DMS114 treated with DMSO at 0.1 percent for 48 hours (cell line): ENCODE measurements at regions not wholly inside any gene's neighbourhood (a gene's known extent, or its start where the extent isn't known, plus 50 kb on each side); places are given as distances from the start of the nearest gene placed in this dataset.

ENCODE experiments used
- DNase-seq: peaks from one replicate; lab custom pipeline; 2025; ENCODE audit not compliant: unreplicated experiment; lab: John Stamatoyannopoulos, UW

DNA sequence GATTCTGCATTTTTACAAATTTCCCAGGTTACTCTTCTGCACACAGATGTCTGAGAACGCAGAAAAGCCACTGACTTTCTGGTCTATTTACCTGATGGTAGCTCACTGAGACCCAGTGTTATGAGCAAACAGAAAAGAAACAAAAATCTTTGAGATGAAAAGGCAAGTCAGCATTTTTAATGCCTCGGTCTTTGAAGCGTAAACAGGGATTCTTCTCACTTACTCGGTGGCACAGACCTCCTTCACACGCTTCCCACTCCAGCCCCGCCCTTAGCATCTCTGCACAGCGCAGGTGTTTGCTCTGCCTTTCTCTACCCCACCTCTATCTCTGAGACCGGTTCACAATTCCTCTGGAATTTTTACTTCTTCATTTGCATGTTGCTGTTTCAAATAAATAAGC lies 195.0 kb upstream of the IRX1 start:
- no peak for DNase-seq

DNA sequence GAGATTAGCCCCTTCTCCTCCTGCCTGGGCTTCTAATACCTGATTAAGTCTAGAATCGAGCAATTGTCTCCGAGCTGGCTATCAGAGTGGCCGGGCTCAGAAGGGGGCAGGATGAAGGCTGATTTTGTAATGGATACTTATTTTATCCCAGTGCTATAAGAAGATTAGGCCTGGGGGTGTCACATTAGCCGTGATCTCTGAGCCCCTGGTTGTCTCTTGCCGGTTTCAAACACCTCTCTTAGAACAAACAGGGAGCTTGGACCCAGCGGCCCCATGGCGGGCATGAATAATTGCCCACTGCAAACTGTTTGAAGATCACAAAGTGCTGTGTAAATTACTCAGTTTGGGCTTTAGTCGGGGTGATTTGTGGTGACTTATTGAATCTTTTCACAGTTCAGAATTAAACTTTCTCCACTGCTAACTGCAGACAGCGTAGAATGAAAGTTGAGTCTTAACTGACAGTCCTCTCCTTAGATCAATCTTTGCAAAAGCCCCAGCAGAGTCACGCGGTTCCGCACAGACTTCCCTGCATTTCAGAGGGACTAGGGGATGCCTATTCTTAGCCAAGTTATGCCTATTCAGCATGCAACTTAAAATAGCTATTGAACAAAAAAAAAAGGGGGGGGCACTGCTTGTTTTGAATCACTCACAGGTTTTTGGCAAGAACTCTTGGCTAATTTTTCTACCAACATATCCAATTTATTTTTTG lies 200.6 kb upstream of the IRX1 start:
- no peak for DNase-seq

DNA sequence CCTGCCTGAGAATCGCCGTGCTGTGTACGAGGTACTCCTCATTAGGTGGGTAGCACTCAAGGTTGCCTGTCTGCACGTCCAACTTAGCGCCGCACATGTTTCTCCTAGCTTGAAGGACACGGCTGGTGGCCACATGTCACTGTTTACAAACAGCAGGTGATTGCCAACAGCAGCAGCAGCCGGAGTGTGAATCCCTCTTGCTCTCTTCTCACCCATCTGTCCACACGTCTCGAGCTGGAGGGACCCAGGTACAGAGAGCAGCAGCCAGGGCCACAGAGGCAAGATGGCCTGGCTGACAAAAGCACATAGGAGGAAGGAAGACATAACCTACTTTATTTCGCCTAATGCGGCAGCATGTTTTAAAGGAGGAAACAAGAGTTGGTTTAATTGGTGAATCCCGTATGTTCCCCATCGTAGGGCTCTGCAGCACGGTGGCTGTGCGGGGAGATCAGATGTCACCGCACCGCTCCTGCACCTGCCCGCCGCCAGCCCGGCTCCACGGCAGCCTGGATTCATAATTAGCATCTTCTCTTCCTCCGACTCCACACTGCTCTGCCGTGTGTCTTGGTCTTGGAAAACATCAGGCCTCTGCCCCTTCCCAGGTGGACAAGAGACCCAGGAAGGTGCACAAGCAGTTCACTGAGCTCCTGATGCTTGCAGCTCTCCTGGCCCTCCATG lies 201.6 kb upstream of the IRX1 start:
- DNase-seq: no peak

DNA sequence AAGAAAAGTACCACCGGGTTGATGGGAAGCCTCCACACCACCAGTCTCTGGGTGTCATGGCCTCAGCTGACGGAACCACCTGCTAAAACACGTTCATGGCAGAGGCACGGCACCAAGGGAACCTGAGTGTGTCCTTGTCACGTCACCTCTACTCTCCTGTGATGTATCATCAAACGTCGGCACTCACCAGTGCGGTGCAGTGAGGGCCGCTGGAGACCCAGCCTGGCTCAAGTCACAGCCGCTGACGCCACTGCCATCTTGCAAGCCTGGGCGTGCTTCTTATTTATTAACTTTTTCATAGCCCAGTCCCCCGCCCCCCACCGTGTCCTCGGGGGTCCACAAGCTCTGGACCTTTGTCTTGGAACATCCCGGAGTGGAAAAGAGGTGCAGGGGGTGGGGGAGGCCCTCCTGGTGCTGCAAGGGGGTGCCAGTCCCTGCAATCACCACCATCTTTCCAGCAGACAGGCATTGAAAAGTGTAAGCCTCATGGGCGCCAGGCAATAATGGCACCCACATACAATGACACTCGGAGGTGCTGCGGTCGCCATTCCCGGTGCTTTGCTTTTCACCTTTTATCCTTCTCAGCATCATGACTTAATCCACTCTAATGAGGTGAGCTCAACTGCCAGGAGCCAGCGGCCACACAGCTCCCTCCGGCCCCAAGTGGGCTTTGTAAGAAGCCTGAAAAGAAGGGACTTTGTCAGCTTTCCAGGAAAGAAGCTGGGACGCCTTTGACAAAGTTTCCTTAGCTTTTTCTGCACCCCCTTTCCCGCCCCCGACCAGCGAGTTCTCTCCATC lies 202.3 kb upstream of the IRX1 start:
- DNase-seq: no peak

DNA sequence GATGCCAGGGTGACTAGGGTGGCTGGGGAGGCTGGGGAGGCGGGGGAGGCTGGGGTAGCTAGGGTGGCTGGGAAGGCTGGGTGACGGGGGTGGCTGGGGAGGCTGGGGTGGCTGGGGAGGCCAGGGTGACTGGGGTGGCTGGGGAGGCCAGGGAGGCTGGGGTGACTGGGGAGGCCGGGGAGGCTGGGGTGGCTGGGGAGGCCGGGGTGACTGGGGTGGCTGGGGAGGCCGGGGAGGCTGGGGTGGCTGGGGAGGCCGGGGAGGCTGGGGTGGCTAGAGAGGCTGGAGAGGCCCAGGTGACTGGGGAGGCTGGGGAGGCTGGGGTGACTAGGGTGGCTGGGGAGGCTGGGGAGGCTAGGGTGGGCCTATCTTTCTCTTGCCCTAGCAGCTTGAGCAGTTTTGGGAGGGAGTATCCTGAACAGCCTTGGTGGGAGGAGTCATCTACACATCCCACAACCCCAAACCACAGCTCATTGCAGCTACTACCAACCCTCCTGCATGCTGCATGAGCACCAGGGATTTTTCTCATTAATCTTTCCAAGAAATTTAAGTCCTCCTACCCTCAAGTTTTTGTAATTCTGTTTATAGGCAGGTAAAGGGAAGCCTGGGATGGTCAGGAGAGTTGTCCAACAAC lies 203.2 kb upstream of the IRX1 start:
- DNase-seq: no peak

DNA sequence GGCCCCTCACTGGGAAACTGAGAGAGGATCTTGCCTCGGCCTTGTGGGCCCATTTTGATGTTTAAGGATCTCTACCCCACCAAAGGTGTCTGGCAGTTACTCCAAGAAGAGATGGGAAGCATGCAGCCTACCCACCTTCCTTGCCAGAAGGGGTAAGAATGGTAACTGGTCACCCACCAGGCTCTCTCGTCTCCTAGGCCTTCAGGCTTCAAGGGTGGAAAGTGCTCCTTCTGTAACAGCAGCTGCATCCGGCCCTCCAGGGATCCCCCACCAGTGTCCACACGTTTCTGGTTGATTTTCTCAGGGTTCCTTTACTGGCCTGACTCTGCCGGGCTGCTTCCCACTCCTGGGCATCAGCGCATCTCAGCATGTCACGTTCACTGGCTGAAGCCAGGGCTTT lies 204.4 kb upstream of the IRX1 start:
- no peak for DNase-seq

DNA sequence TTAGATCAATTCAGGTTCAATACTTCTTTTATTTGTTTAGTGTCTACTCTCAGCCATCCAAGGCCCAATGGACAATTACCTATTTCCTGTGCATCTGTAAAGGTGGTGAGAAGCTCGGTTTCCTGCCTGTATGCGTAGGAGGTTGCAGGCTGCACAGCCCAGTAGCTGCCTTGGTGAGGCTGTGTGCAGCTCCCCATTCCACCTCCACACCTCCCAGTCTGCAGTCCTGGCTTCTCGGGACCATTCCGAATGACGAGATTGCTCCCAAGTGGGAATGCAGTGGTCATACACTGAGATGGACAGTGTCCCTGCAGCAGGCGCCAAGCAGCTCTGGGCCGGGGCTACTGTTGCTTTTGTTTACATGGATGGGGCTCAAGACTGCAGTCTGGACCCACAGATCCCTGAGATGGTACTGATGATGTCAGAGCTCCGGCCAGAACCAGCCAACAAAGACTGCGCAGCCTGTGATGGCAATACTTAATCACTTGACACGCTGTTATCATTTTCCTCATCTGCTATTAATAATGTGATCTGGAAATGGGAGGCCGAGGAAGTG lies 206.1 kb upstream of the IRX1 start:
- no peak for DNase-seq

DNA sequence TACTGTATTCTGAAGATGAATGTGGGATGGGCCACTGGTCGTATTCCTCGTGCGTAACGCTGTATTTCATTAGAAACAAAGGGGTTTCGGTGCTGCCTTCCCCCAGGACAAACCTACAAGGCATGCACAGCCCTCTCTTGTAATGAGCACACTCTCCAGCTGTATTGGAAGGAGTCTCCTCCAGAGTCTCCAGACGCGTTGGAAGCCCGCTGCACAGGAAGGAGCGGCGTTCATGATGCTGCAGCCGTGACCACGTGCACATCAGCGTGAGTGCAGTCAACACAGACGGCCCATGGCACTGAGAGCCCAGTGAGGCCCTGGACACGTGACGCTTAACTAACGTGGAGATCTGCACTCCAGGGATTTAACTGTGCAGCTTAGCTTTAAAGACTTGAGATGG lies 209.0 kb upstream of the IRX1 start:
- no peak for DNase-seq

DNA sequence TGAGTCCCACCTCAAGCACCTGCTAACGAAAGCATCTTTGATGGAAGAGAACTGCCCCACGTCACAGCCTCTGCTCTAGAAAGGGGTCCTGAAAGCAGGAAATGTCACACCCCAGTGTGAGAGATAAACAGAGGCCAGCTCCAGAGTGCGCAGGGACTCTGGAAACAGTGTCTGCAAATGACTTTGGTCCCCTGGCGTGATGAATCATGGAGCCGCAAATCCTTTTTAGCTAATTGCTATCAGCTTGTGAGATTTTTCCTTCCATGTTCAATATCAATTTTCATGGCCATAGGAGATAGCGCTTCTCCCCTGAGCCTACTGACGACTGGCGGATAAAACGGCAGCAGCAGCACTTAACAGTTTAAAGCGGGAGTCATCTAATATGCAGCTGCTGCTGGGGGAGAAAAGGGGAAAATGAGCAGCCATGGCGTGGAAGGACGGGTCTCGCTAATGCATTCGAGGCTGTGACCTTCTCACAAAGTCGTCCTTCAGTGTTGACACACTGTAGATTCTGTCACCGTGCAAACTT lies 209.6 kb upstream of the IRX1 start:
- no peak for DNase-seq

DNA sequence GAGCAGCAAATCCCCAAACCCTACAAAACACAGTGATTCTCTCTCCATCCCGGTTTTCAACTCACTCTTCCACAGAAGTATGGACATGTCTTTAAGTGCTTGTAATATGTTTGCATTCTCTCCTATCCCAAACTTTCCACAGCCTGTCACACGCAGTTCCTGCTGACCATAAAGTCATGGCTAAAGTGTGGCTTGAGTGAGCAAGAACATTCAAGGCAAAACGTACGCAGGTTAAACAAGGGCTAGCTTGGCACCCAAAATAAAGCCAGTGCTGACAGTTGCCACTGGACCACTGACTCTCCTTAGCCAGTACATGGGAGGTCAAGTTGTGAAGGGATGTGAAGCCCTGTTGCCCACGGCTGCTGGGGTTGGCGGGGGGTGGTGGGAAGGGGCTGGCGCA lies 211.1 kb upstream of the IRX1 start:
- no peak for DNase-seq

DNA sequence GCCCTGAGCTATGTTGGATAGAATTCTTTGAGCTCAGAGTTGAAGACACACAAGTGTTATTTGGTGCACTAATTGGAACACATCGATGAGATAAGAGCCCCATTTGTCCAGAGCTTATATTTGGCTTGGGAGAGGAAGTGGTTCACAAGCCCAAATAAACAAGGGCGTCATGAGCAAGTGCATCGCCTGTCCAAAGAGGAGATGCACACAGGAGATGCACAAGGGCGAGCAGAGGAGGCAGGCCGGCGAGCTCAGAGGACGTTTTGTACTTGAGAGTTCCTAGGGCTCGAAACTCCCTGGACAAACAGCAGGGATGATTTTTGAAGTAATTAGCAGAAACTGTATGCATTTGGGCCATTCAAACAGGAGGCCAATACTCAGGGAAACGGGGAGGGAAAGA lies 212.8 kb upstream of the IRX1 start:
- DNase-seq: no peak

DNA sequence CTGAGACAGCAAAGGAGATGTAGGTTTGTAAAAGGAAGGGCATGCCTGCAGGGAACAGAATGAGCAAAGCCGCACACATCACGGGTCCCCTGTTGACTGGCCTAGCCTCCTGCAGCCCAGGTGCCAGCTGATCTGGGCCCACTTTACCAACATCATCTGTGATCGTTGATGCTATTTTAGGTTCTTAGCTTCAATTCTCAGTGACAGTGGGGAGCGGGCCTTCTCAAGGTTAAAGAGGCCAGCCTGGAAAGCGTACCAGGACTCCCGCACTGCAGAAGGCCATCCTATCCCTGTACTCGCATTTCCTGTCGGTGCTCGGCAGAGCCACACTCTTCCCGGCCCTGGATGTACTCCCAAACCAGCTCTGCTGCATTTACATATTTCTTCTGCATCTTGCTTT lies 213.5 kb upstream of the IRX1 start:
- no peak for DNase-seq

DNA sequence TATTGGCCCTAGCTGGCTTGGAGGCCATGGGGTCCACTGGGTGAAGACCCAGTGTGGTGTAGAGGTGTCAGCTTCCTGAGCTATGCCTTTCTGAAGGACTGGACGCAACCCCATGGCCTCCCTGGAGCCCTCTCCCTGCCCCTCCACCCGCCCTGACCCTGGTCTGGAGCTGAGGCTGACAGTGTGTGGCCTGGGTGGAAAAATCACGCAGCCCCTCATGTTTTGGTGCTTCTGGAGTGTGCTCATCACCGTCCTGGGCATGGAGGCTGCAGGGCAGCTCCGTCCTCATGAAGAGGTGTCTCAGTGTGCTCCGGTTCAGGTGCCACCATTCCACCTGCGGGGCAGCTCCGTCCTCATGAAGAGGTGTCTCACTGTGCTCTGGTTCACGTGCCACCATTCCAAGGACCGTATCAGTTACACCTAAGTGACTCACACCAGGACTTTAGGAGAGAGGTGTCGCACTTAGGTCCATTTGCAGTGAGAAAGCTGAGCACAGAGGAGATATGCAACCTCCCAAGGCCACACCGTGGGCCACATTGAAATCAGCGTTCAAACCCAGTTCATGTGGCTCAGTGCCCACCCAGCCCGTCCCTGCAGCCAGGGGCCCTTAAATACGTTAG lies 214.3 kb upstream of the IRX1 start:
- DNase-seq: no peak

DNA sequence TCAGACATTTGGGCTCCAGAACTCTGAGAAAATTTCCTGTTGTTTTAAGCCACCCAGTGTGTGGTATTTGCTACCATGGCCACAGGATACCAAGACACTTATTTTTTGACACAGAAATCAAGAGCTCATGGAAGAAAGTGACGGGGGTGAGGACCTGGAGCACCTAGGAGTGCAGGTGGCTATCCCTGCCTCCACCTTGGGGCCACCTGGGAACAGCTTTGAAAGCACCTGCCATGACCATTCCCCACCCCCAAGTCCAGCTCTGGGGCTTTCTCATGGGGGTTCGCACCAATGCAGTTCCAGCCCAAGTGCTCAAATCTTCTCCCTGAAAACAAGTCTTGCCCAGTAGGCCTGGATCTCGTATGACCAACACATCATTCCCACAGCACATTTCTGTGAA lies 214.9 kb upstream of the IRX1 start:
- DNase-seq: no peak

DNA sequence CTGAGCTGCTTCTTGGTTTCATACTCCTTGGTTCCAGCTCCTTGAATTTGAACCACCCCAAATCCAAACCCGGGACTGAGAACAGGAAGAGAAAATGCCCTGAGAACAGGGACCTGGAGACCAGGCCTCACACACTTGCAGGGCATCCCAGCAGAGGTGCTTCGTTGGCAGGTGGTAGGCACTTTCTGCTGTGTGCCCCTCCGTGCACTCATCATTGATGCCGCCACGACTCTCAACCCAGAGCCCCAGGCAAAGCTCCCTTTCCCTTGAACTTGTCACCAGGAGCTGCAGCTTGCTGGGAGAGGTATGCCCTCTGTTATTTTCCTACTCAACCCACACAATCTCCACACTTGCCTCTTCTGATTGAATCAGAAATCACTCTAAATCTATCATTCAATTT lies 217.8 kb upstream of the IRX1 start:
- no peak for DNase-seq

DNA sequence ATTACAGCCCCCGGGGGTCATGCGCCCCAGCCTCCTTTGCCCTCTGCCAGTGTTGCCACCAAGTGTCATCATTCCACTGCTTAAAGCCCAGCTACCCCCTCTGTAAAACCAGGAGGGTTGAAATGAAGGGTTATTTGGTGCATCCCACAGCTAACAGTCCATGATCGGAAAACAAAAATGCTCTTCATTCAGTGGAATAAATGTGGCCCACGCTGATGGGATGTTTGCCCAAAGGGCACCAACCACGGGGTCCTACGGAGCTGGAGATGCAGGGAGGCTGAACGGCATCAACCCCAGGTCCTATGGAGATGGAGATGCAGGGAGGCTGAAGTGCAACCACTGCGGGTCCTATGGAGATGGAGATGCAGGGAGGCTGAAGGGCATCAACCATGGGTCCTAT lies 218.5 kb upstream of the IRX1 start:
- no peak for DNase-seq

DNA sequence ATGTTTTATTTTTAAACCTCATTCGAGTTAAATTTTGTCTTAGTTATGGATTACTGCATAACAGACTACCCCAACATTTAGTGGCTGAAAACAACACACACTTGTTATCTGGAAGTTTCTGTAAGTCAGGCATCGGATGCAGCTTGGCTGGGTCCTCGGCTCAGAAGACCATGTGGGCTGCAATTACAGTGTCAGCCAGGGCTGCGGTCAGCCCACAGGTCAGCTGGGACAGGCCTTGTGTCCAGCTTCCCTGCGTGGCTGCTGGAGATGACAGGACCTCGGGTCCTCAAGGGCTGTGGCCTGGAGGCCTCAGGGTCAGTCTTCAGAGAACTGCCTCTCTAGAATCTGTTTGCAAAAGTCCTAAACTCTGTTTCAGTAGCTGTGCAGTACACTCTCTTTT lies 219.0 kb upstream of the IRX1 start:
- DNase-seq: no peak

DNA sequence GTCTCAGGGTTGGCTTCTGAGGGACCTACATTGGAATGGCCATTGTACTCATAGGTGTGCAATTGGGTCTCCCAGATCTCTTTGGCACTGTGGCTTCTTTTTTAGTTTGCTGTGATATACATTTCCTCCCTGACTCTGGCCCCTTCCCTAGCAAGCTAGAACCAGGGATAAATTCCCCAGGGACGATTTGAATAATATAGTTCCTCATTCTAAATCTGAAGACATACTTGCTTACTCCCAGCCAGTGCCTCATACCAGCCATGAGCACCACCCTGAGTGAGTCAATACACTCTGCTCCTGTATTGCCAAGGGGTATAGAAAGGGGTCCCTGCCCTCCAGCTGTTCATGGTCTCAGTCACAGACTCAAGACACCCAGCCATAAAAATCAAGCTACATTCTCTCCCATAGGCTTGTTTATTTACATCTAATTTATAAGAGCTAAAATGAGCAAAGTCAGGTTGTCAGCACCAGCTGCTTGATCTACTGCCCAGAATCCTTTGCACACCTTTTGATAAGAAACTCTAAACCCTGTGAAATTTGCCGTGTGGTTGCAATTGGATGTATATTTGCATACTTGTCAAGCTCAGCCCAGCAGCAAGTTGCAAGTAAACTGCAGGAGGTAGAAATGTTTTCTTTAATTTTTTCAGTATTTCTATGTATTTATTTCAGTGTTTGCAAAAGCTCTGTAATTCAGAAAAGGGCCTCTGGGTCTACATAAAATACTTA lies 219.9 kb upstream of the IRX1 start:
- DNase-seq: no peak

DNA sequence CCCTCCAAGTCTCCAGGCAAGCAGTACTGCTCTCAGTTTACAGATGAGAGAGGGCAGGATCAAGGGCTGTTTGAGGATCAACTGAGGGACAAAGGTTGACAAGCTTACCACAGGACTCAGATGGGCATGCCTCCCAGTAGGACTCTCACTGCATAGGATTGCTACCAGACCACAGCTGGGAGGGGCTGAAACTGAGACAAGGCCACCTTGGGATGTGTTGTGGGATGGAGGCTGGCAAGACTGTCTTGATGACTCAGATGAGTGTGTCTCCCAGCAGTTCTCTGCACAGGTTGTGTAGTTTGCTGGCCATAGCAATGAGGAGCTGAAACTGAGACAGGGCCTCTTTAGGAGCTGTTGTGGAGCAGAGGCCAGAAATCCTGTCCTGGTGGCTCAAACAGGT lies 222.2 kb upstream of the IRX1 start:
- no peak for DNase-seq

DNA sequence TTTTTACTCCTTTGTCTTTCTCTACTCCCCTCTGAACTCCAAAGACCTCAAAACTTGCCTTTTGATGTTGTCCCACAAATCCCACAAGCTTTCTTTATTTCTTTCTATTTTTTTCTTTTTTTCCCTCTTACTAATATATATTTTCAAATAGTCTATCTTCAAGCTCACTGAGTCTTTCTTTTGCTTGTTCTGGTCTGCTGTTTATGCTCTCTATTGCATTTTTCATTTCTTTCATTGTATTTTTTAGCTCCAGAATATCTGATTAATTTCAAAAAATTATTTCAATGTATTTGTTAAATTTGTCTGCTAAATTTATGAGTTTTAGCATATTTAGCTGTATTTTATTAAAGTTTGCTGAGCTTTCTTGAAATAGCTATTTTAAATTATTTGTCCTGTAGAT lies 223.3 kb upstream of the IRX1 start:
- DNase-seq: no peak
